Aorta (tissue), 5 donors: ENCODE measurements at regions not wholly inside any gene's neighbourhood (a gene's known extent, or its start where the extent isn't known, plus 50 kb on each side); places are given as distances from the start of the nearest gene placed in this dataset.
"Not testable (repeated sequence)": the region's sequence is repeated elsewhere in the genome, so short reads cannot be mapped to it uniquely, and the experiment has no call there.

Experiments used
- ATAC-seq: fragments of 200-7000 bp; cut with Tn5 transposase; one replicate; pipeline ENCODE4 v1.9.1; 2022; ENCODE audit warnings: moderate library complexity; ENCODE audit not compliant: low FRiP score
- DNase-seq, 2 donors: peaks; one replicate each; pipeline ENCODE4 v3.0.0-alpha.2; 2020
- H3K27ac ChIP-seq, 2 donors: one replicate each; pipeline ENCODE4 v1.5.1; 2013; ENCODE audit warnings: low read length in 2 of 2, mild to moderate bottlenecking in 2 of 2, moderate library complexity in 2 of 2, control low read depth in 1 of 2, inconsistent platforms in 1 of 2, low read depth in 1 of 2
- H3K27me3 ChIP-seq, 2 donors: one replicate each; pipeline ENCODE4 v1.6.1; 2013; ENCODE audit warnings: control low read depth in 1 of 2, low read length in 1 of 2, mild to moderate bottlenecking in 1 of 2, moderate library complexity in 1 of 2; ENCODE audit not compliant: insufficient read depth in 2 of 2, control insufficient read depth in 1 of 2
- H3K36me3 ChIP-seq, 2 donors: one replicate each; pipeline ENCODE4 v1.6.1; 2013; ENCODE audit warnings: control low read depth in 1 of 2, low read length in 1 of 2, mild to moderate bottlenecking in 1 of 2; ENCODE audit not compliant: insufficient read depth in 2 of 2, control insufficient read depth in 1 of 2
- H3K4me1 ChIP-seq, 2 donors: one replicate each; pipeline ENCODE4 v1.6.1; 2013; ENCODE audit warnings: low read length in 2 of 2, control low read depth in 1 of 2, mild to moderate bottlenecking in 1 of 2, moderate library complexity in 1 of 2; ENCODE audit not compliant: insufficient read depth in 2 of 2, control insufficient read depth in 1 of 2
- H3K4me3 ChIP-seq, 2 donors: one replicate each; pipeline ENCODE4 v1.5.1; 2013; ENCODE audit warnings: low read length in 2 of 2, control low read depth in 1 of 2, mild to moderate bottlenecking in 1 of 2
- H3K9me3 ChIP-seq: one replicate; pipeline ENCODE4 v1.6.1; 2013; ENCODE audit warnings: mild to moderate bottlenecking, low read length; ENCODE audit not compliant: control insufficient read depth
- WGBS, 2 donors: extraction: QIAGEN DNeasy Blood & Tissue Kit; methylation state at CpG; one replicate each; pipeline ENCODE4 v1.1.7; 2013; 5-methylcytosine and 5-hydroxymethylcytosine counted together
- intact Hi-C, 2 donors: fragments of 100-400 bp; cut with DNase I; formaldehyde crosslinking; loops; one replicate each; pipeline versions ENCODE4 v1.14.2 to v1.15.0; 2022
- donor health status: healthy with polysubstance abuse.
- donor health status: Bipolar disorder and iron deficiency.
- donor health status: DM: no; HTN: no; CAD: no.
- donor health status: DM: no; HTN: no; CAD: no.
- donor health status: DM: yes; HTN: yes; CAD: no.

DNA sequence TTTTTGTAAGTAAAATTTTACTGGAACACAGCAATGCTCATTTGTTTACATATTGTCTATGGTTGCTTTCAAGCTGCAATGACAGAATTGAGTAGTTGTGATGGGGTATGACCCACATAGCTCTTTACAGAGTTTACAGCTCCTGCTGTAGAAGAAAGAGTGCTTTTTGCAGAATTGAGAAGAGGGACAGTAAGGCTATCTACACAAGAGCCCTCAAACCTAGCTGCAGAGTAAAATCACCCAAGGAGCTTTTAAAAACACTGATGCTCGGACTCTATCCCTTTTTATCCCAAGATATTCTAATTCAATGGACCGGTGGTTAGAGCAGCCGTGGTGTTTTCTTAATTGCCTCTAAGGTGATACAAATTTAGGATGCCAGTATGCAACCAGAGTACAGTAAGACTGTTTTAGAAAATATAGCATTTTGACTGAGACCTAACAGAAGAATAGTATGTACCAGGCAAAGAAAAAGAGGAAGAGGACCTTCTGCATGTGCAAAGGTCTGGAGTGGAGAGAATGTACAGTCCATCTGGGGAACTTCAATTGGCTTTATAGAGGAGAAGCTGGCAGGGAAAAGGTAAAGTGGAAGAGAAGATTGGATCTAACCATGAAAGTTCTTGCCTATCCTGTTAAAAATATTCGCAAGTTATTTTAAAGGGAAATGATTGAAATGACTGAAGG is 663.6 kb upstream of the CPEB2 start:
- intact Hi-C loops = no loop called here
- no peak overlapping the region for H3K4me3 ChIP-seq
- H3K36me3 ChIP-seq = no peaks in the 10 kb centered on the region
- no peak for DNase-seq
- H3K9me3 ChIP-seq = no peaks in the 10 kb centered on the region
- H3K27me3 ChIP-seq = no peaks in the 10 kb centered on the region
- no peak overlapping the region for H3K27ac ChIP-seq
- 80 to 81% methylated on average over 4 of the region's 4 CpGs for WGBS, 2 donors
- H3K4me1 ChIP-seq = no peaks in the 10 kb centered on the region
- ATAC-seq = no peak

DNA sequence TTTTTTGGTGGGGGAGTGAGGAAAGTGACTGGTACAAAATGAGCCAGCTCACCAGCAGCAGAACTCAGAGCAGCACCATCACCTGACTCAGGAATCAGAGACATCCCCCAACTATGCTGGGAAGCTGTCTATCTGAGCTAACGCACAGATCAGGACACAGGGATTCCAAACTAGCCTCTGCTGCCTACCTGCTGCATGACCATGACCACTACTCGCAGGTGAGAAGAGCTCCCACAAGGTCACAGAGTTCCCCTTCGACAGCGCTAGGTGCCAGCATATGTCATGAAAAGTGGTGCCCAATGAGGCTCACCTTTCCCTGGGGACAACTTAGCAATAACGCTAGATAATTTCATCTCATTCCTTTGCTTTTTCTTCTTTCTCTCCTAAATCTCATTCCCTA is 662.6 kb upstream of the CPEB2 start:
- Histone ChIP-seq H3K27ac (no peak overlapping the region), H3K9me3 (no peaks in the 10 kb centered on the region), H3K4me3 (no peak overlapping the region), H3K4me1 (no peaks in the 10 kb centered on the region), H3K27me3 (no peaks in the 10 kb centered on the region), H3K36me3 (no peaks in the 10 kb centered on the region)
- ATAC-seq (no peak), DNase-seq (no peak)
- intact Hi-C loops = no loop called here
- WGBS, 2 donors = 89 to 90% methylated on average over 5 of the region's 5 CpGs

- Histone ChIP-seq H3K27ac (no peak overlapping the region), H3K36me3 (no peaks in the 10 kb centered on the region), H3K4me3 (no peak overlapping the region), H3K4me1 (peaks cover 0 to 2% of the 10 kb centered on the region in 2 donors), H3K27me3 (no peaks in the 10 kb centered on the region), H3K9me3 (no peaks in the 10 kb centered on the region)
- intact Hi-C loops = no loop called here
- DNase-seq (no peak), ATAC-seq (no peak)
- WGBS, 2 donors = 38 to 46% methylated on average over 4 of the region's 4 CpGs
Observed at GRCh38 chr4:14340321-14340720, 662.0 kb upstream of the CPEB2 start.

- WGBS, 2 donors = 32 to 35% methylated on average over 4 of the region's 4 CpGs
- Histone ChIP-seq H3K27ac (no peak overlapping the region), H3K4me3 (no peak overlapping the region), H3K9me3 (no peaks in the 10 kb centered on the region), H3K4me1 (peaks cover 0 to 4% of the 10 kb centered on the region in 2 donors), H3K36me3 (no peaks in the 10 kb centered on the region), H3K27me3 (no peaks in the 10 kb centered on the region)
- ATAC-seq = no peak
- intact Hi-C loops = no loop called here
- DNase-seq = no peak
Observed at GRCh38 chr4:14343961-14344360, 658.3 kb upstream of the CPEB2 start.

GRCh38 chr4:14345356-14345775 is 656.9 kb upstream of the CPEB2 start:
- no peak overlapping the region for H3K27ac ChIP-seq
- intact Hi-C loops = no loop called here
- H3K36me3 ChIP-seq = no peaks in the 10 kb centered on the region
- ATAC-seq (peak; percentile 66), DNase-seq (no peak)
- no peaks in the 10 kb centered on the region for H3K27me3 ChIP-seq
- H3K4me1 ChIP-seq = peaks cover 0 to 4% of the 10 kb centered on the region in 2 donors
- WGBS, 2 donors = 2 to 4% methylated on average over 1 of the region's 1 CpG
- no peak overlapping the region for H3K4me3 ChIP-seq
- no peaks in the 10 kb centered on the region for H3K9me3 ChIP-seq

- peaks cover 0 to 4% of the 10 kb centered on the region in 2 donors for H3K4me1 ChIP-seq
- H3K36me3 ChIP-seq = no peaks in the 10 kb centered on the region
- no peak for DNase-seq
- H3K9me3 ChIP-seq = no peaks in the 10 kb centered on the region
- H3K4me3 ChIP-seq = no peak overlapping the region
- no peaks in the 10 kb centered on the region for H3K27me3 ChIP-seq
- WGBS, 2 donors = 70 to 75% methylated on average over 7 of the region's 7 CpGs
- intact Hi-C loops = no loop called here
- ATAC-seq = no peak
- H3K27ac ChIP-seq = no peak overlapping the region
Observed at GRCh38 chr4:14347526-14347925, 654.8 kb upstream of the CPEB2 start.

DNA sequence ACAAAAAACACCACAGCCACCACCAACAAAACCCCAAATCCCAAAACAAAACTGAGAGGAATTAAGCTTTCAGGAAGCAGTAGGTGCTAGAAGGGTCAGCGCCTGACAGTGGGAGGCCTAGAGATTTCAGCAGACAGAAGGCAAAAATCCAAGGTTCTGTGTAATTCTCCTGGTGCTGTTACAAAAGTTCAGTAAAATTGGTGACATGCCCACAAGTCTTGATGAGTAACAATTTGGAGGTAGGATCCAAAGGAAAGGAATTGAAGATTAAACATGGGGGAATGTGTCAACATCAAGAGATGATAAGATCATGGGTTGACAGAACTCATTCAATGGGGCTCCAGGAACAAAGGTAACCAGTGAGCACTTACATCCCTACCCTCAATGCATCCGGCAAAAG is 653.8 kb upstream of the CPEB2 start:
- peaks cover 0 to 4% of the 10 kb centered on the region in 2 donors for H3K4me1 ChIP-seq
- DNase-seq (no peak), ATAC-seq (no peak)
- H3K4me3 ChIP-seq = no peak overlapping the region
- H3K27ac ChIP-seq = no peak overlapping the region
- no peaks in the 10 kb centered on the region for H3K36me3 ChIP-seq
- intact Hi-C loops = no loop called here
- H3K9me3 ChIP-seq = no peaks in the 10 kb centered on the region
- 90 to 93% methylated on average over 2 of the region's 2 CpGs for WGBS, 2 donors
- no peaks in the 10 kb centered on the region for H3K27me3 ChIP-seq

GRCh38 chr4:14358544-14359160 is 643.6 kb upstream of the CPEB2 start:
- intact Hi-C loops, DNase-seq, H3K9me3 ChIP-seq, H3K4me1 ChIP-seq, H3K4me3 ChIP-seq, H3K36me3 ChIP-seq, H3K27ac ChIP-seq, H3K27me3 ChIP-seq, ATAC-seq: not testable (repeated sequence)
- 94 to 96% methylated on average over 32 to 34 of the region's 34 CpGs for WGBS, 2 donors

DNA sequence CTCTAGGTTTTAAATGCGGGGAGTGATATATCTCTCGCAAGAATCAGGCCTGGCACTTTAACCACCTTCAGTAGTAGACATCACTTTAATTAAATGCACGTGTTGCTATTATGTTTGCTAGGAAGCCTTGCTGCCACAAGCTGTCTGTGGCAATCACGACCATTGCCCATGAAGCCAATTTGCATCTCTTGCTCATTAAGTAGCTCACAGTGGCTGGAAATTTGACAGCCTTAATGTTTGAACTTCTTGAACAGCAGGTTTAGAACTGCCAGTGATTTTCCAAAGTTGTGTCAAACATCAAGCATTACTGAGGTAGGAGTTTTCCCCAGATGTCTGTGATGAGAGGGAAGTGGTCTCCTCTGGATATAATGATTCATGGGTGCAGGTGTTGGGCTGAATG is 642.3 kb upstream of the CPEB2 start:
- no peak for ATAC-seq
- Histone ChIP-seq H3K9me3 (peaks cover 2% of the 10 kb centered on the region), H3K36me3 (no peaks in the 10 kb centered on the region), H3K27ac (no peak overlapping the region), H3K27me3 (no peaks in the 10 kb centered on the region), H3K4me1 (no peaks in the 10 kb centered on the region), H3K4me3 (no peak overlapping the region)
- intact Hi-C loops = no loop called here
- DNase-seq = no peak
- 80 to 82% methylated on average over 4 of the region's 4 CpGs for WGBS, 2 donors
